NCI-H1694 (cell line): ENCODE measurements at regions not wholly inside any gene's neighbourhood (a gene's known extent, or its start where the extent isn't known, plus 50 kb on each side); places are given as distances from the start of the nearest gene placed in this dataset.
"Not testable (repeated sequence)": the region's sequence is repeated elsewhere in the genome, so short reads cannot be mapped to it uniquely, and the experiment has no call there.

ENCODE experiments used
- DNase-seq: peaks from one replicate; lab custom pipeline; 2025; lab: John Stamatoyannopoulos, UW

DNA sequence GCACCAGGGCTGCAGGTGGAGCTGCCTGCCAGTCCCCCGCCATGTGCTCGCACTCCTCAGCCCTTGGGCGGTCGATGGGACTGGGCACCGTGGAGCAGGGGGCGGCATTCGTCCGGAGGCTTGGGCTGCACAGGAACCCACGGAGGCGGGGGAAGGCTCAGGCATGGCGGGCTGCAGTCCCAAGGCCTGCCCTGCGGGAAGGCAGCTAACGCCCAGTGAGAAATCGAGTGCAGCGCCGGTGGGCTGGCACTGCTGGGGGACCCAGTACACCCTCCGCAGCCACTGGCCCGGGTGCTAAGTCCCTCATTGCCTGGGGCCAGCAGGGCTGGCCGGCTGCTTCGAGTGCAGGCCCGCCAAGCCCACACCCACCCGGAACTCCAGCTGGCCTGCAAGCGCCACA, 130.5 kb upstream of the RXFP2 start:
- DNase-seq: not testable (repeated sequence)

- no peak for DNase-seq
Observed at GRCh38 chr13:31610270-31610998, 128.9 kb upstream of the RXFP2 start.

DNA sequence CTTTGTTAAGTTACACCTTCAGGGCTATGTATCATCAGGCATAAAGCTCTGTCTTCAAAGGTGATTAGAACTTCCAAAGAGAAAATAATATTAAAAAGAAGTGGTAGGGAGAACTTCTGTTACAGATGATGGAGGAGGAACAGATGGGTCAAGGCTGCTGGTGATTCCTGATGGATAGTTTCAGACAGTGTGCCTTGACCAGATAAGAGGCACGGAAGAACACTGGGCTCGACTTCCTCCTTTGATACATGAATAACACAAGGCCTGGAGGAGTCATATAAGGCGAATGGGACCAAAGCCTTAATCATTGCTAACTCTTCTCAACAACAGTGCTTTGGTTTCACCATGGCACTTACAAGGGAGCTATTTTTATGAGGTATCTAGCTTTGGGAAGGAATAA, 128.1 kb upstream of the RXFP2 start:
- no peak for DNase-seq

DNA sequence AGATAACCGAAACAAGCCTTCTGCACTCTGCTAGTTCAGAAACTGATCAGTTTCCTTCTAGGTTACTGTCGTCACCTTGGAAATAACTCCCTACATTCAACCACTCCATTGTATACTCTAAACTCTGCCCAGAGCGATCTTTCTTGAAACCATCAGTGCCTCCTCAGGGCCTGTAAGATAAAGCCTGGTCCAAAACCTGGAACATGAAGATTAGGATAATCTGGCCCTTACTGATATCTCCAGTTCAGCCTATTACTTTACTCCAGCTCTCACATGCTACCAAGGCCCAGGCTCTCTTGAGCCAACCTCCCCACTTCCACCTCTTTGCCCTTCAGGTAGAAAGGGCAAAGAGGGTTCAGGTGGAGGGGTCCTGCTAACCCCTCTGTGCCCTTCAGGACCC, 125.3 kb upstream of the RXFP2 start:
- DNase-seq: no peak

GRCh38 chr13:31614704-31615103, 124.6 kb upstream of the RXFP2 start:
- DNase-seq: no peak

DNA sequence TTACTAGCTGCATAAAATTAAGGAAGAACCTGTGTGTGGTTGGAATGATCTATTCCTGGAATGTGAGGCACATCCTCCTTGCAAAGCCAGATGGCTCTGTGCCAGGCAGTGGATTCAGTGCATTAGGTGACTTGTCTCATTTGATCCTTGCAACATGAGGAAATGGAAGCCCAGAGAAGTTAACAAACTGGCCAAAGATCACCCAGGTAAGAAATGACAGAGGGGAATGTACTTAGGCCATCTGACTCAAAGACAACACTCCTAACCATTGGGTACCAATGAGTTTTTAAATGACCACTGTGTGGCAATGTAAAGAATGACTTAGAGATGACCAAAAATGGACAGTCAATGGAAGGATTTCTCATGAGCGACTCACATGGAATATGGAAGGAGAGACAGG, 114.2 kb upstream of the RXFP2 start:
- no peak for DNase-seq

DNA sequence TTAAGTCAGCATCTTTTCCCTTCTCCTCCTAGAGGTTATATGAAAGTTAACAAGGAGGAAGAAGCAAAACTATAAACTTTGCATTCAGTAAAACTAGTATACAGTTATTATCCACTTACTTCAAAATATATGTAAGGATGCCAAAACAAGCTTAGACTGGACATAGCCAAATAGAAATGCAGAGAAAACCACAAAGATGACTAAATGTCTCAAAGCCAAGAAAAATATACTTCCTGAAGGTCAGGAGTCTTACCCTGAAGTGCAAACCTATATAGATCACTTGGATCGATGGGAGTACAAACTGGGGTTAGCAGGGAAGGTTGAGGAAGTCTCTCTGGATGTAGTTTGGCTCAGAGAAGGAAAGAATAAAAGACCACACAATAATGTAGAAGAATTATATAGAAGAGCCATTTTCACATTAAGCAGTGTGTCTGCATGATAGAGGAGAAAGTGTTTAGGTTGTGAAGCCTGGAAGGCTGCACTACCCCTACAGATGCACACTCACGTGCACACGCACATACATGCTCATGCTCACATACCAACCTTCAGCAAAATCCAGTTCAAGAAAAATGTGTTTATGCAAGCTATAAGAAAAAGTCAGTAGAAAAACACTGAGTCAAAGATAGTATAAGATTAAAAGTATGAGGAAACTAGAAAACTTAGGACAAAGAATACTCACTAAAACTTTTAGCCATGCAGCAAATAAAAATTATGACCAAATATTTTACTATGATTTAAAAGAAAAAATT, 112.1 kb upstream of the RXFP2 start:
- DNase-seq: no peak

DNA sequence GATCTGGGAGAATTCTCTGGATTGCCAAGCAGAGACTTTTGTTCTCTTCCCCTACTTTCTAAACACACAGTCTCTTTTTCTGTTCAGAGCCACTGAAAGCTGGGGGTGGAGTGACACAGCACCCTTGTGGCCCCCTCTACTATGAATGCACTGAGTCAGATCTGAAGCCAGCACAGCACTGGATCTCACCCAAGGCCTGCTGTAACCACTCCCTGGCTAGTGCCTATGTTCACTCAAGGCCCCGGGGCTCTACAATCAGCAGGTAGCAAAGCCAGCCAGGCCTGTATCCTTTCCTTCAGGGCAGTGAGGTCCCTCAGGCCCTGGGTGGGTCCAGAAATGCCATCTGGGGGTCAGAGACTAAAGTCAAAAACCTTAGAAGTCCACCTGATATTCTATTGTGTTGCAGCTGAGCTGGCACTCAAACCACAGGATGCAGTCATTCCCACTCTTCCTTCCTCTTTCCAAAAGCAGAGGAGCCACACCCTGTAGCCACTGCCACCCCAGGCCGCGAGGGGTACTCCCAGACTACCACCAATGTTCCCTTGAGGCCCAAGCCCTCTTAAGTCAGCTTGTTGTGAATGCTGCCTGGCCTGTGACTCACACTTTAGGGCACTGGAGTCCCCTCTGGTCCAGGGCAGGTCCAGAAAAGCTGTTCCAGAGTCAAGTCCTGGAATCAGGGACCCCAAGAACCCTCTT, 110.1 kb upstream of the RXFP2 start:
- no peak for DNase-seq

DNA sequence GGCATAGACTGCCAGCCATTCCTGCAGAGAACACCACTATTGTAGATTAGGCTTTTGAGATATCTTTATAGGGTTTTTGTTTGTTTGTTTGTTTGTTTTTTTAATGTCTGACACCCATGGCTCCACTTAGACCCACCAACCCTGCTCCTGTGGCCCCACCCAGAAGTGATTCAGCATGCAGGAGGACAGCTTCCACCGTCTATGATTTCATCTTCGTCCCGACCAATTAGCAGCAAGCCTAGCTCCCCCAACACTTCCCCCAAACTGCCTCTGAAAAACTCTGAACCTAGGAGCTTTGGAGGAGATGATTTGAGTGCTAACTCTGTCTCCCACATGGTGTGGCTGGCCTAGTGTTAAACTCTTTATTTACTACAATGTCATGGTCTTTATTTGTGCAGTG, 108.3 kb upstream of the RXFP2 start:
- no peak for DNase-seq

GRCh38 chr13:31631746-31632145, 107.6 kb upstream of the RXFP2 start:
- no peak for DNase-seq

DNA sequence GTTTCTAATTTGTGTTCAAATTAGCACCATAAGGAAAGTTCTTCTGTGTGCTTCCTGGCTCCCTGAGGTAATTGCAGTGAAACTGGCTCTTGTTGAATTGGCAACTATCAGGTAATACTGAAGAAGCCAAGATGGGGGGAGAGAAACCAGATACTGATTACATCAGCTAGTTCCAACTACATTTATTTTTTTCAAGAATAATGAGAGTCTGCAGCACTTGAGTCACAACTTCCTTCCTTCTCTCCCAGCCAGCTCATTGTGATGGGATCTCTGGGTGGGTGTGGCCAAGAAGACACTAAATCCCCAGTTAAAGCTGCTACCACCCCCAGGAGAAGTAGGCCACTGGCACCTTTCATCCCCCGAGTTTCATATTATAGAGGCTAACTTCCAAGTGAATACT, 100.7 kb upstream of the RXFP2 start:
- DNase-seq: no peak

GRCh38 chr13:31639443-31640163, 99.7 kb upstream of the RXFP2 start:
- DNase-seq: no peak

GRCh38 chr13:31649766-31650165, 89.6 kb upstream of the RXFP2 start:
- no peak for DNase-seq

- no peak for DNase-seq
Observed at GRCh38 chr13:31653730-31654129, 85.6 kb upstream of the RXFP2 start.

- no peak for DNase-seq
Observed at GRCh38 chr13:31663880-31664585, 75.3 kb upstream of the RXFP2 start.

DNA sequence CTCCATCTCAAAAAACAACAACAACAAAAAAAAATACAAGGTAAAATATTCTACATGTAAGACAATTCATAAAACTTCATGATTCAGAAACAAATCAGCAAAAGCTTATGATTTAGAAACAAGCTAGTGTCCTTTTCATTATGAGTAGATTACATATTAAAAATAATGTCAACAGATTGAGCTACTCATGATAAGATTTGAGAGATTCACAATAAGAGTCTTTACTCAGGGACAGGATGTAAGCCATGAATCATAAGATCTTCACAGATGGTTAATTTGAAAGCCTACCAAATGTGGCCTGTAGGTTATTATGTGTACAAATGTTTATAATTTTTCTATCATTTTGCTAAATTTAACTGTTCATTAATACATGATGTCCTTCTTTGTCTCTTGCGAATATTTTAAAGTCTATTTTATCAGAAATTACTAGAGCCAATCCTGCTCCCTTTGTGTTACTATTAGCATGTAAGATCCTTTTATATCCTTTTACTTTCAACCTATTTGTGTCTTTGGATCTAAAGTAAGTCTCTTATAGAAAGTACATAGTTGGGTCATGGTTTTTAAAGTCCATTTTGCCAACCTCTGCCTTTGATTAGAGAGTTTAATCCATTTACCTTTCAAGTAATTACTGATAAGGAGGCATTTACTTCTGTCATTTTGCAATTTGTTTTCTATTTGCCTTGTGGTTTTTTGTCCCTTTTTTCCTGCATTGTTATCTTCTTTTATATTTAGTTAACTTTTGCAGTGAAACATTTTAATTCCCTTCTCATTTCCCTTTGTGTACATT, 68.3 kb upstream of the RXFP2 start:
- DNase-seq: no peak

DNA sequence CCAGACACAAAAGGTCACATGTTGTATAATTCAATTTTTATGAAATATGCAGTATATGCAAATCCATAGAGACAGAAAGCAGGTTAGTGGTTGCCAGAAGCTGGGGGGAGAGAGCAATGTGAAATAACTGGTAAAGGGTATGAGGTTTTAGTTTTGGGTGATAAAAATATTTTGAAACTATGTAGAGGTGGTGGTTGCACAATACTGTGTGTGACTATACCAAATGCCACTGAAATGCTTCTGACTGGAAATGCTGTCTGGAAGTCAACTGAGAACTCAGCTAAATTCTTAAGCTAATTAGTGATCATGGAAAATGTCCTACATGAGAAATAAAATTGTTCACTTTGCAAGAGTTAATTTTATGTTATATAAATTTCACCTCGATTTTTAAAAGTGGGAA, 65.3 kb upstream of the RXFP2 start:
- DNase-seq: no peak

- DNase-seq: no peak
Observed at GRCh38 chr13:31675440-31675953, 63.8 kb upstream of the RXFP2 start.

GRCh38 chr13:31681133-31681532, 58.2 kb upstream of the RXFP2 start:
- DNase-seq: no peak

GRCh38 chr13:31684466-31684865, 54.9 kb upstream of the RXFP2 start:
- no peak for DNase-seq
